Liver (tissue), 8 donors: ENCODE measurements at regions not wholly inside any gene's neighbourhood (a gene's known extent, or its start where the extent isn't known, plus 50 kb on each side); places are given as distances from the start of the nearest gene placed in this dataset.

Experiments used
- DNase-seq: peaks from one replicate; pipeline ENCODE4 v3.0.0-alpha.2; 2017; ENCODE audit warnings: low spot score
- H3K27ac ChIP-seq, 2 donors: one replicate each; pipeline ENCODE4 v1.7.0; 2013; ENCODE audit warnings: inconsistent platforms in 2 of 2, low read length in 2 of 2, control low read depth in 1 of 2, low read depth in 1 of 2, mild to moderate bottlenecking in 1 of 2
- H3K27me3 ChIP-seq, 4 donors: one replicate each; pipeline versions ENCODE4 v1.6.1 to v1.7.0; 2013; ENCODE audit warnings: low read length in 3 of 4, inconsistent platforms in 1 of 4, mild to moderate bottlenecking in 1 of 4, moderate library complexity in 1 of 4; ENCODE audit not compliant: control insufficient read depth in 4 of 4, insufficient read depth in 4 of 4
- H3K36me3 ChIP-seq, 4 donors: one replicate each; pipeline versions ENCODE4 v1.6.1 to v1.7.0; 2013; ENCODE audit warnings: low read length in 3 of 4, mild to moderate bottlenecking in 3 of 4, low read depth in 1 of 4, moderate library complexity in 1 of 4; ENCODE audit not compliant: control insufficient read depth in 4 of 4, insufficient read depth in 3 of 4
- H3K4me1 ChIP-seq, 4 donors: one replicate each; pipeline versions ENCODE4 v1.6.1 to v1.7.0; 2013; ENCODE audit warnings: low read length in 3 of 4, mild to moderate bottlenecking in 3 of 4, moderate library complexity in 1 of 4; ENCODE audit not compliant: control insufficient read depth in 4 of 4, insufficient read depth in 4 of 4
- H3K4me3 ChIP-seq, 3 donors: one replicate each; pipeline versions ENCODE4 v1.6.1 to v1.7.0; 2013; ENCODE audit warnings: low read length in 3 of 3, control low read depth in 1 of 3, low read depth in 1 of 3, mild to moderate bottlenecking in 1 of 3
- H3K9ac ChIP-seq, 2 donors: one replicate each; pipeline ENCODE4 v1.7.0; 2013; ENCODE audit warnings: low read length in 2 of 2, mild to moderate bottlenecking in 2 of 2, moderate library complexity in 2 of 2, control low read depth in 1 of 2, low read depth in 1 of 2
- H3K9me3 ChIP-seq, 4 donors: one replicate each; pipeline versions ENCODE4 v1.6.1 to v1.7.0; 2013; ENCODE audit warnings: low read length in 3 of 4; ENCODE audit not compliant: control insufficient read depth in 4 of 4
- EGR1 ChIP-seq, 2 donors: IDR thresholded peaks; 2 replicates each; pipeline ENCODE4 v1.6.1; 2016 to 2018; ENCODE audit warnings: antibody characterized with exemption in 2 of 2, low read depth in 2 of 2
- FOXA1 ChIP-seq: IDR thresholded peaks from 2 replicates; pipeline ENCODE4 v1.6.1; 2016; ENCODE audit warnings: antibody characterized with exemption
- FOXA2 ChIP-seq: IDR thresholded peaks from 2 replicates; pipeline ENCODE4 v1.6.1; 2016; ENCODE audit warnings: antibody characterized with exemption
- HNF4A ChIP-seq, 2 donors: conservative IDR thresholded peaks; 2 replicates each; pipeline ENCODE4 v1.6.1; 2016; ENCODE audit warnings: antibody characterized with exemption in 2 of 2, mild to moderate bottlenecking in 2 of 2
- HNF4G ChIP-seq: IDR thresholded peaks from 2 replicates; pipeline ENCODE4 v1.6.1; 2016; ENCODE audit warnings: antibody characterized with exemption
- JUND ChIP-seq, 2 donors: IDR thresholded peaks; 2 replicates each; pipeline ENCODE4 v1.6.1; 2016; ENCODE audit warnings: antibody characterized with exemption in 2 of 2
- NR2F2 ChIP-seq: IDR thresholded peaks from 2 replicates; pipeline ENCODE4 v1.6.1; 2016; ENCODE audit warnings: antibody characterized with exemption
- RAD21 ChIP-seq, 2 donors: IDR thresholded peaks; 2 replicates each; pipeline ENCODE4 v1.6.1; 2016; ENCODE audit warnings: antibody characterized with exemption in 2 of 2, mild to moderate bottlenecking in 2 of 2
- SP1 ChIP-seq: IDR thresholded peaks from 2 replicates; pipeline ENCODE4 v1.6.1; 2018; ENCODE audit warnings: antibody characterized with exemption, mild to moderate bottlenecking
- TAF1 ChIP-seq: conservative IDR thresholded peaks from 2 replicates; pipeline ENCODE4 v1.6.1; 2016; ENCODE audit warnings: antibody characterized with exemption, mild to moderate bottlenecking
- YY1 ChIP-seq: IDR thresholded peaks from 2 replicates; pipeline ENCODE4 v1.6.1; 2016; ENCODE audit warnings: antibody characterized with exemption, mild to moderate bottlenecking
- WGBS: extraction: QIAGEN DNeasy Blood & Tissue Kit; methylation state at CpG from one replicate; pipeline ENCODE4 v1.1.7; 2013; 5-methylcytosine and 5-hydroxymethylcytosine counted together
- TF ChIP-seq, protein P1 (sequence below): IDR thresholded peaks from 2 replicates; pipeline ENCODE4 v1.6.1; 2016; ENCODE audit warnings: antibody characterized with exemption
- TF ChIP-seq, protein P2 (sequence below): IDR thresholded peaks from 2 replicates; pipeline ENCODE4 v1.6.1; 2016; ENCODE audit warnings: antibody characterized with exemption
- TF ChIP-seq, protein P3 (sequence below): fragments of 150-350 bp; IDR thresholded peaks from 2 replicates; pipeline ENCODE4 v1.5.1; 2017; ENCODE audit warnings: improper control_type of control experiment, low read depth, low read length; ENCODE audit not compliant: missing input control
- TF ChIP-seq, protein P4 (sequence below): IDR thresholded peaks from 2 replicates; pipeline ENCODE4 v1.6.1; 2016; ENCODE audit warnings: antibody characterized with exemption
- donor health status: healthy.
- donor health status: healthy.
- donor health status: healthy.
- donor health status: healthy.
- donor health status: healthy.

DNA sequence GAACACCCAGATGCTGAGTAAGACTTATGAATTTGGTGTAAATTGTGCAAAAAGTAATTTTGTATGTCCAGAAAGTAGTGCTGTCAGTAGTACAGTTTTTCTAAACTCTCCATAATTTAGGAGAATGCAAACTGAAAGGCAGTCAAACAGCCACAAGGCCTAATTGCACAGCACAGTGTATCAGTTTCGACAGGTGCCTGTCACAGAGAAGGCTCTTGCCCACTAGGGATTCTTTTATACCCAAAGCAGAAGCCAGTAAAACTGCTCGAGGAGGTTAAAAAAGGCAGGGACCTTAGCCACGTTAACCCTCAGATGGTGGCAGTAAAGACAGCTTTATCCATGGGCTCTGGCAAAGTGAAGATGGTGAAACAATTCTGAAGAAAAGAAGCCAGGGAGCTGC is 69.4 kb upstream of the GATB start:
- H3K9me3 ChIP-seq: peaks cover 0 to 3% (median 0%) of the 10 kb centered on the region in 4 donors
- no peaks in the 10 kb centered on the region for H3K4me1 ChIP-seq
- H3K27ac ChIP-seq: no peak overlapping the region
- no peak overlapping the region for H3K9ac ChIP-seq
- DNase-seq: no peak
- no peak overlapping the region for H3K4me3 ChIP-seq
- H3K27me3 ChIP-seq: no peaks in the 10 kb centered on the region
- TF ChIP-seq, protein P1, sequence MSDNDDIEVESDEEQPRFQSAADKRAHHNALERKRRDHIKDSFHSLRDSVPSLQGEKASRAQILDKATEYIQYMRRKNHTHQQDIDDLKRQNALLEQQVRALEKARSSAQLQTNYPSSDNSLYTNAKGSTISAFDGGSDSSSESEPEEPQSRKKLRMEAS: no peak
- no peak for TF ChIP-seq EGR1 (IDR thresholded peaks at IDR 0.05; ENCODE audit: low read depth in 2 of 2)
- no peak for TF ChIP-seq YY1
- TF ChIP-seq, protein P2, sequence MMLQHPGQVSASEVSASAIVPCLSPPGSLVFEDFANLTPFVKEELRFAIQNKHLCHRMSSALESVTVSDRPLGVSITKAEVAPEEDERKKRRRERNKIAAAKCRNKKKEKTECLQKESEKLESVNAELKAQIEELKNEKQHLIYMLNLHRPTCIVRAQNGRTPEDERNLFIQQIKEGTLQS: no peak
- TF ChIP-seq SP1: no peak
- TF ChIP-seq, protein P3, sequence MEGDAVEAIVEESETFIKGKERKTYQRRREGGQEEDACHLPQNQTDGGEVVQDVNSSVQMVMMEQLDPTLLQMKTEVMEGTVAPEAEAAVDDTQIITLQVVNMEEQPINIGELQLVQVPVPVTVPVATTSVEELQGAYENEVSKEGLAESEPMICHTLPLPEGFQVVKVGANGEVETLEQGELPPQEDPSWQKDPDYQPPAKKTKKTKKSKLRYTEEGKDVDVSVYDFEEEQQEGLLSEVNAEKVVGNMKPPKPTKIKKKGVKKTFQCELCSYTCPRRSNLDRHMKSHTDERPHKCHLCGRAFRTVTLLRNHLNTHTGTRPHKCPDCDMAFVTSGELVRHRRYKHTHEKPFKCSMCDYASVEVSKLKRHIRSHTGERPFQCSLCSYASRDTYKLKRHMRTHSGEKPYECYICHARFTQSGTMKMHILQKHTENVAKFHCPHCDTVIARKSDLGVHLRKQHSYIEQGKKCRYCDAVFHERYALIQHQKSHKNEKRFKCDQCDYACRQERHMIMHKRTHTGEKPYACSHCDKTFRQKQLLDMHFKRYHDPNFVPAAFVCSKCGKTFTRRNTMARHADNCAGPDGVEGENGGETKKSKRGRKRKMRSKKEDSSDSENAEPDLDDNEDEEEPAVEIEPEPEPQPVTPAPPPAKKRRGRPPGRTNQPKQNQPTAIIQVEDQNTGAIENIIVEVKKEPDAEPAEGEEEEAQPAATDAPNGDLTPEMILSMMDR: no peak
- TF ChIP-seq FOXA1: no peak
- no peak for TF ChIP-seq FOXA2
- TF ChIP-seq RAD21 (IDR thresholded peaks at IDR 0.05): no peak
- TF ChIP-seq HNF4G: no peak
- TF ChIP-seq HNF4A (conservative IDR thresholded peaks at IDR 0.05): no peak
- TF ChIP-seq NR2F2: no peak
- no peak for TF ChIP-seq TAF1
- no peak for TF ChIP-seq JUND (IDR thresholded peaks at IDR 0.05)
- TF ChIP-seq, protein P4, sequence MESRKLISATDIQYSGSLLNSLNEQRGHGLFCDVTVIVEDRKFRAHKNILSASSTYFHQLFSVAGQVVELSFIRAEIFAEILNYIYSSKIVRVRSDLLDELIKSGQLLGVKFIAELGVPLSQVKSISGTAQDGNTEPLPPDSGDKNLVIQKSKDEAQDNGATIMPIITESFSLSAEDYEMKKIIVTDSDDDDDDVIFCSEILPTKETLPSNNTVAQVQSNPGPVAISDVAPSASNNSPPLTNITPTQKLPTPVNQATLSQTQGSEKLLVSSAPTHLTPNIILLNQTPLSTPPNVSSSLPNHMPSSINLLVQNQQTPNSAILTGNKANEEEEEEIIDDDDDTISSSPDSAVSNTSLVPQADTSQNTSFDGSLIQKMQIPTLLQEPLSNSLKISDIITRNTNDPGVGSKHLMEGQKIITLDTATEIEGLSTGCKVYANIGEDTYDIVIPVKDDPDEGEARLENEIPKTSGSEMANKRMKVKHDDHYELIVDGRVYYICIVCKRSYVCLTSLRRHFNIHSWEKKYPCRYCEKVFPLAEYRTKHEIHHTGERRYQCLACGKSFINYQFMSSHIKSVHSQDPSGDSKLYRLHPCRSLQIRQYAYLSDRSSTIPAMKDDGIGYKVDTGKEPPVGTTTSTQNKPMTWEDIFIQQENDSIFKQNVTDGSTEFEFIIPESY: no peak
- H3K36me3 ChIP-seq: no peaks in the 10 kb centered on the region
- 78% methylated on average over 3 of the region's 3 CpGs for WGBS

DNA sequence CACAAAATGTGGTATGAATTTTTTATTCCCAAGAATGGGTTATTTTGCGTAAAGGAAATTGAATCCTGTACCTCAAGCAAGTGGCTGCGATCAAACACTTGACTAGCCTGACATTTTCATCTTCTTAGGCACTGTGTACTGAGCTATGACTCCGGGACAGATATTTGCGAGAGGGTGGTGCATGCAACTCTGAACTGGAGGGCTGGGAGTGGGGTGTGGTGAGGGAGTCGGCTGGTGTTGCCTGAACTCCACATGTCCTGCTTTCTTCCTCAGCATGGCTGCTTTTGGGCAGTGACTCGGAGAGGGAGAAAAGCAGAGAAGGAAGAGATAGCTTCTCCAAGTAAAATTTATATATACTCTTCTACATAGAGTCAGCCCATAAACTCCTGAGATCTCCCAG is 68.5 kb upstream of the GATB start:
- TF ChIP-seq HNF4G (no peak), SP1 (no peak), NR2F2 (no peak), YY1 (no peak)
- TF ChIP-seq, protein P1: no peak
- TF ChIP-seq, protein P3: no peak
- DNase-seq: no peak
- WGBS: 83% methylated on average over 6 of the region's 6 CpGs
- no peaks in the 10 kb centered on the region for H3K36me3 ChIP-seq
- no peak overlapping the region for H3K4me3 ChIP-seq
- no peaks in the 10 kb centered on the region for H3K4me1 ChIP-seq
- H3K9me3 ChIP-seq: peaks cover 0 to 3% (median 0%) of the 10 kb centered on the region in 4 donors
- no peaks in the 10 kb centered on the region for H3K27me3 ChIP-seq
- no peak overlapping the region for H3K27ac ChIP-seq
- H3K9ac ChIP-seq: no peak overlapping the region
